OCI-LY7 (cell line): ENCODE measurements at regions not wholly inside any gene's neighbourhood (a gene's known extent, or its start where the extent isn't known, plus 50 kb on each side); places are given as distances from the start of the nearest gene placed in this dataset.

Experiments used
- BruUV-seq: library from RNA; stranded (reverse); fragments of 400-500 nt; replicated peaks from 2 replicates; lab custom pipeline; 2021; lab: Mats Ljungman, UMichigan
- CTCF ChIA-PET: fragments of 300-600 bp; sonication (Branson Sonifier 250); formaldehyde crosslinking; loops from one replicate; lab custom pipeline; 2022; ENCODE audit warnings: antibody characterized with exemption; ENCODE audit not compliant: unreplicated experiment; lab: Charles Lee
- POLR2A ChIA-PET: fragments of 300-600 bp; sonication (Branson Sonifier 250); formaldehyde crosslinking; loops from one replicate; lab custom pipeline; 2022; ENCODE audit warnings: antibody characterized with exemption; lab: Charles Lee
- DNase-seq: peaks from one replicate; pipeline ENCODE4 v3.0.0-alpha.2; 2015; ENCODE audit warnings: low spot score
- H2AFZ ChIP-seq: fragments of 200-600 bp; sonication (generic), shearing (Covaris generic); 2 replicates; pipeline ENCODE4 v1.6.1; 2014; ENCODE audit warnings: mild to moderate bottlenecking, antibody characterized with exemption, low read length, moderate library complexity
- H3K27ac ChIP-seq: fragments of 200-600 bp; sonication (generic); 2 replicates; pipeline ENCODE4 v1.5.1; 2014; ENCODE audit warnings: mixed run types, low read depth, mild to moderate bottlenecking, moderate library complexity, low read length, inconsistent platforms; ENCODE audit not compliant: poor library complexity, severe bottlenecking
- H3K36me3 ChIP-seq: fragments of 200-600 bp; sonication (generic); 2 replicates; pipeline ENCODE4 v1.6.1; 2014; ENCODE audit warnings: mild to moderate bottlenecking, antibody characterized with exemption, low read length, moderate library complexity, mixed read lengths; ENCODE audit not compliant: insufficient read depth
- H3K4me1 ChIP-seq: fragments of 200-600 bp; sonication (generic); 2 replicates; pipeline ENCODE4 v1.5.1; 2014; ENCODE audit warnings: mild to moderate bottlenecking, low read length; ENCODE audit not compliant: insufficient read depth, poor library complexity, severe bottlenecking
- H3K4me2 ChIP-seq: fragments of 200-600 bp; sonication (generic); 2 replicates; pipeline ENCODE4 v1.6.1; 2014; ENCODE audit warnings: mild to moderate bottlenecking, low read length
- H3K4me3 ChIP-seq: fragments of 200-600 bp; sonication (generic); 2 replicates; pipeline ENCODE4 v1.5.1; 2014; ENCODE audit warnings: mild to moderate bottlenecking, low read depth, low read length; ENCODE audit not compliant: poor library complexity, severe bottlenecking
- H3K79me2 ChIP-seq: fragments of 200-600 bp; sonication (generic); 2 replicates; pipeline ENCODE4 v1.6.1; 2016; ENCODE audit warnings: low read depth, mild to moderate bottlenecking, low read length, moderate library complexity, mixed read lengths; ENCODE audit not compliant: insufficient read depth
- H3K9me2 ChIP-seq: fragments of 200-600 bp; sonication (generic); 2 replicates; pipeline ENCODE4 v1.6.1; 2016; ENCODE audit warnings: mild to moderate bottlenecking, low read length, mixed read lengths; ENCODE audit not compliant: insufficient read depth
- H3K9me3 ChIP-seq: fragments of 200-600 bp; sonication (generic); 2 replicates; pipeline ENCODE4 v1.6.1; 2014; ENCODE audit warnings: mild to moderate bottlenecking, mixed run types, low read length, mixed read lengths
- H4K20me1 ChIP-seq: fragments of 200-600 bp; sonication (generic); 2 replicates; pipeline ENCODE4 v1.6.1; 2014; ENCODE audit warnings: mild to moderate bottlenecking, antibody characterized with exemption, low read length, moderate library complexity, mixed read lengths; ENCODE audit not compliant: insufficient read depth
- EZH2phosphoT487 ChIP-seq: fragments of 200-600 bp; sonication (generic); IDR thresholded peaks from 2 replicates; pipeline ENCODE4 v1.6.1; 2018; ENCODE audit warnings: low read depth, borderline replicate concordance, mild to moderate bottlenecking, mixed run types, antibody characterized with exemption, low read length, moderate library complexity, mixed read lengths
- intact Hi-C: fragments of 100-400 bp; cut with micrococcal nuclease; formaldehyde crosslinking; loops from one replicate; pipeline ENCODE4 v1.10.0; 2022; ENCODE audit not compliant: unreplicated experiment
- TF ChIP-seq, protein P1 (sequence below): fragments of 200-600 bp; sonication (generic); conservative IDR thresholded peaks from 2 replicates; pipeline ENCODE4 v1.5.1; 2014; ENCODE audit warnings: mild to moderate bottlenecking, antibody characterized with exemption, low read length, moderate library complexity, mixed read lengths

GRCh38 chr16:85216522-85217375, 104.5 kb upstream of the CIBAR2 start:
- no peak overlapping the region for H3K4me3 ChIP-seq
- CTCF ChIA-PET = no interaction called here
- no peaks in the 10 kb centered on the region for H3K36me3 ChIP-seq
- no peak for DNase-seq
- POLR2A ChIA-PET = interaction anchor here (1.2 to 1.5 kb wide), 2 partner anchors 8 to 16 kb away, joined by 3 to 6 read pairs; no protein-coding TSS in a partner anchor
- H3K9me3 ChIP-seq = no peaks in the 10 kb centered on the region
- no peak overlapping the region for H3K27ac ChIP-seq
- H3K9me2 ChIP-seq = no peaks in the 10 kb centered on the region
- intact Hi-C loops = no loop called here
- H4K20me1 ChIP-seq = no peaks in the 10 kb centered on the region
- H3K4me1 ChIP-seq = no peaks in the 10 kb centered on the region
- TF ChIP-seq EZH2phosphoT487 = no peak
- TF ChIP-seq, protein P1, sequence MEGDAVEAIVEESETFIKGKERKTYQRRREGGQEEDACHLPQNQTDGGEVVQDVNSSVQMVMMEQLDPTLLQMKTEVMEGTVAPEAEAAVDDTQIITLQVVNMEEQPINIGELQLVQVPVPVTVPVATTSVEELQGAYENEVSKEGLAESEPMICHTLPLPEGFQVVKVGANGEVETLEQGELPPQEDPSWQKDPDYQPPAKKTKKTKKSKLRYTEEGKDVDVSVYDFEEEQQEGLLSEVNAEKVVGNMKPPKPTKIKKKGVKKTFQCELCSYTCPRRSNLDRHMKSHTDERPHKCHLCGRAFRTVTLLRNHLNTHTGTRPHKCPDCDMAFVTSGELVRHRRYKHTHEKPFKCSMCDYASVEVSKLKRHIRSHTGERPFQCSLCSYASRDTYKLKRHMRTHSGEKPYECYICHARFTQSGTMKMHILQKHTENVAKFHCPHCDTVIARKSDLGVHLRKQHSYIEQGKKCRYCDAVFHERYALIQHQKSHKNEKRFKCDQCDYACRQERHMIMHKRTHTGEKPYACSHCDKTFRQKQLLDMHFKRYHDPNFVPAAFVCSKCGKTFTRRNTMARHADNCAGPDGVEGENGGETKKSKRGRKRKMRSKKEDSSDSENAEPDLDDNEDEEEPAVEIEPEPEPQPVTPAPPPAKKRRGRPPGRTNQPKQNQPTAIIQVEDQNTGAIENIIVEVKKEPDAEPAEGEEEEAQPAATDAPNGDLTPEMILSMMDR = no peak
- no peaks in the 10 kb centered on the region for H3K79me2 ChIP-seq
- H2AFZ ChIP-seq = no peak overlapping the region
- BruUV-seq = no TSS peak
- no peak overlapping the region for H3K4me2 ChIP-seq

DNA sequence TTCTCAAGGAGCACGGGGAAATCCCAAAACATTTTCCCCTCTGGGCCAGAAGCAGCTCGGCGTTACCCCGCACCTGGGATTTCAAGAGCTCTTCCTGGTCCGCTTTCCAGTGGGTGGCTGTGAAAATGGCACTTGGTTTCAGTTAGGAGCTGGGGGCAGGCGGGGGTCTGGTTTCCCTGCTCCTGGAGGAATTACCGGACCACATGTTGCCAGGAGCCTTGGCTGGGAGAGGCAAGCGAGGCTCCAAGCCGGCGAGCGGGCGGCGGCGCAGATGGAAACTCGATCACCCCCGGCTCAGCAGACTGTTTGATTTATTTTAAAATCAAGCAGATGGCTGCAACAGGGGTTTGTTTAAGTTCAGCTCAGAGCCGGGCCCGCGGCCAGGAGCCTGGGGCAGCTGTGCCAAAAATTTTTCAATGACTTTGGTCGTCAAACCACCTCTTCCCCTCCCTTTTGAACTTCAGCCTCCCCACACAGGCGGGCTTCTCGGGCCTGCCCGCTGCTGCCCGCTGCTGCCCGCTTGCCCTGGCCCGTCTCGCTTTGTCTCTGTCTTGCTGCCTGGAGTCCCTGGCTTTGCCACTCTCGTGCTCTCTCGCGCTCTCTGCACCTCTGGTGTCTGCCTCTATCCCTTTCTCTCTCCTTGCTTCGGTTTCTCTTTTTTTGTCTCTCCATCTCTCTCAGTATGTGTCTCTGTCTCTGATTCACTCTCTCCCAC, 108.0 kb upstream of the CIBAR2 start:
- POLR2A ChIA-PET = no interaction called here
- Histone ChIP-seq H3K4me3 (no peak overlapping the region), H4K20me1 (no peaks in the 10 kb centered on the region), H2AFZ (no peak overlapping the region), H3K79me2 (no peaks in the 10 kb centered on the region), H3K27ac (no peak overlapping the region), H3K9me3 (no peaks in the 10 kb centered on the region), H3K9me2 (no peaks in the 10 kb centered on the region), H3K4me2 (no peak overlapping the region), H3K4me1 (peaks cover 5% of the 10 kb centered on the region), H3K36me3 (no peaks in the 10 kb centered on the region)
- TF ChIP-seq, protein P1 = no peak
- no peak for TF ChIP-seq EZH2phosphoT487
- CTCF ChIA-PET = no interaction called here
- BruUV-seq = no TSS peak
- intact Hi-C loops = no loop called here
- no peak for DNase-seq
